WTC11 (cell line): ENCODE measurements at regions not wholly inside any gene's neighbourhood (a gene's known extent, or its start where the extent isn't known, plus 50 kb on each side); places are given as distances from the start of the nearest gene placed in this dataset.

Experiments
- ATAC-seq: fragments of 200-7000 bp; cut with Tn5 transposase; 2 replicates; pipeline ENCODE4 v1.10.0; 2021; ENCODE audit warnings: mild to moderate bottlenecking, moderate library complexity
- CTCF ChIA-PET: fragments of 300-600 bp; sonication (Branson Sonifier 250); formaldehyde crosslinking; loops from one replicate; lab custom pipeline; 2021; ENCODE audit warnings: antibody characterized with exemption; lab: Charles Lee
- POLR2A ChIA-PET: fragments of 350-600 bp; sonication (Branson Sonifier 250); formaldehyde crosslinking; loops from one replicate; lab custom pipeline; 2021; ENCODE audit warnings: antibody characterized with exemption; lab: Charles Lee
- DNase-seq: peaks from one replicate; pipeline ENCODE4 v3.0.0; 2021; ENCODE audit warnings: low spot score
- H3K27ac Mint-ChIP-seq: 2 replicates; pipeline ENCODE4 v1.8.0; 2021; ENCODE audit warnings: mixed read lengths
- H3K27me3 Mint-ChIP-seq: 2 replicates; pipeline ENCODE4 v1.8.0; 2021; ENCODE audit warnings: low read depth, mild to moderate bottlenecking, moderate library complexity, mixed read lengths
- H3K36me3 Mint-ChIP-seq: 2 replicates; pipeline ENCODE4 v1.8.0; 2021; ENCODE audit warnings: mixed read lengths
- H3K4me1 Mint-ChIP-seq: 2 replicates; pipeline ENCODE4 v1.8.0; 2022; ENCODE audit warnings: mixed read lengths
- H3K4me3 Mint-ChIP-seq: 2 replicates; pipeline ENCODE4 v1.8.0; 2021; ENCODE audit warnings: mild to moderate bottlenecking, moderate library complexity, mixed read lengths
- H3K9me3 Mint-ChIP-seq: 2 replicates; pipeline ENCODE4 v1.8.0; 2021; ENCODE audit warnings: mixed read lengths
- ATF1 ChIP-seq: sonication (generic); formaldehyde crosslinking; IDR thresholded peaks from 2 replicates; pipeline ENCODE4 v1.8.1; 2023; ENCODE audit warnings: mild to moderate bottlenecking, moderate library complexity, missing genetic modification reagents
- CDX4 ChIP-seq: fragments of 250-450 bp; sonication (Bioruptor Pico); IDR thresholded peaks from 2 replicates; pipeline ENCODE4 v1.9.0; 2021; ENCODE audit warnings: moderate library complexity, mild to moderate bottlenecking, inconsistent platforms, borderline replicate concordance
- E2F1 ChIP-seq: sonication (generic); formaldehyde crosslinking; IDR thresholded peaks from 2 replicates; pipeline ENCODE4 v1.8.0; 2022; ENCODE audit warnings: mild to moderate bottlenecking, missing genetic modification reagents
- ELF4 ChIP-seq: sonication (generic); formaldehyde crosslinking; IDR thresholded peaks from 2 replicates; pipeline ENCODE4 v1.8.1; 2022; ENCODE audit warnings: low read depth, mild to moderate bottlenecking, moderate library complexity, missing genetic modification reagents
- ETV6 ChIP-seq: sonication (generic); formaldehyde crosslinking; IDR thresholded peaks from 2 replicates; pipeline ENCODE4 v1.8.1; 2022; ENCODE audit warnings: mild to moderate bottlenecking, missing genetic modification reagents
- GTF2I ChIP-seq: fragments of 250-450 bp; sonication (Bioruptor Pico); conservative IDR thresholded peaks from 2 replicates; pipeline ENCODE4 v1.4.0; 2021; ENCODE audit warnings: mild to moderate bottlenecking
- MYBL2 ChIP-seq: sonication (generic); formaldehyde crosslinking; IDR thresholded peaks from 2 replicates; pipeline ENCODE4 v1.8.1; 2023; ENCODE audit warnings: mild to moderate bottlenecking, moderate library complexity, missing genetic modification reagents
- NFE2L1 ChIP-seq: sonication (generic); formaldehyde crosslinking; IDR thresholded peaks from 2 replicates; pipeline ENCODE4 v1.8.1; 2023; ENCODE audit warnings: missing genetic modification reagents
- OVOL2 ChIP-seq: fragments of 250-450 bp; sonication (Bioruptor Pico); IDR thresholded peaks from 2 replicates; pipeline ENCODE4 v1.9.0; 2021; ENCODE audit warnings: mild to moderate bottlenecking, borderline replicate concordance
- PRRX2 ChIP-seq: fragments of 250-450 bp; sonication (Bioruptor Pico); IDR thresholded peaks from 2 replicates; pipeline ENCODE4 v1.8.0; 2021; ENCODE audit warnings: mild to moderate bottlenecking
- SP1 ChIP-seq: sonication (generic); formaldehyde crosslinking; conservative IDR thresholded peaks from 2 replicates; pipeline ENCODE4 v1.8.1; 2022; ENCODE audit warnings: missing genetic modification reagents
- TEAD4 ChIP-seq: sonication (generic); formaldehyde crosslinking; IDR thresholded peaks from 2 replicates; pipeline ENCODE4 v1.8.0; 2022; ENCODE audit warnings: mild to moderate bottlenecking, missing genetic modification reagents
- ZNF425 ChIP-seq: fragments of 250-450 bp; sonication (Bioruptor Pico); conservative IDR thresholded peaks from 2 replicates; pipeline ENCODE4 v1.9.0; 2021; ENCODE audit warnings: mild to moderate bottlenecking
- TF ChIP-seq, protein P1 (sequence below): sonication (generic); formaldehyde crosslinking; IDR thresholded peaks from 2 replicates; pipeline ENCODE4 v1.8.1; 2023; ENCODE audit warnings: mild to moderate bottlenecking, missing genetic modification reagents, moderate library complexity
- TF ChIP-seq, protein P2 (sequence below): sonication (generic); formaldehyde crosslinking; IDR thresholded peaks from 2 replicates; pipeline ENCODE4 v1.8.0; 2022; ENCODE audit warnings: mild to moderate bottlenecking, missing genetic modification reagents
- TF ChIP-seq, protein P3 (sequence below): sonication (generic); formaldehyde crosslinking; conservative IDR thresholded peaks from 2 replicates; pipeline ENCODE4 v1.8.1; 2022; ENCODE audit warnings: mild to moderate bottlenecking, missing genetic modification reagents
- TF ChIP-seq, protein P4 (sequence below): sonication (generic); formaldehyde crosslinking; IDR thresholded peaks from 2 replicates; pipeline ENCODE4 v1.8.1; 2023; ENCODE audit warnings: mild to moderate bottlenecking, missing genetic modification reagents, borderline replicate concordance
- TF ChIP-seq, protein P5 (sequence below): sonication (generic); formaldehyde crosslinking; IDR thresholded peaks from 2 replicates; pipeline ENCODE4 v1.8.1; 2023; ENCODE audit warnings: mild to moderate bottlenecking, missing genetic modification reagents

DNA sequence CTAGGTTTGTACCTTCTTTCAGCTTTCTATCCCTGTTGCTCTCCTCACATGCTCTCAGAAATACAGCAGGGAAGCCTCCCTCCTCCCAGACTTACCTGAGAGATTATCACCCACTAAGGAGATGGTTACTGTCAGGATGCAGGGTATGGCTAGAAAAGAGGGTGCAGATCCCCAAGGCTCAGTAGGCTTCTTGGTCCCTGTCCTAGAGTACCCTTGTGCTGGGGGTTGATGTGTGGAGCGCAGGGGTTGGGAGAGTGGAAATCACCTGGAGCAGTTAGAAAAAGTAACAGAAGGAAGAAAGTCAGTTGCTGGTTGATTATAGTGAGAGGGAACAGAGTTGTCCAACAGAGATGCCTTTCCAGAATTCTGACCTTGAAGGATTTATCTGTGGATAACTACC, 80.2 kb downstream of the CNGA2 start:
- ChIA-PET CTCF (no interaction called here), POLR2A (no interaction called here)
- Mint-ChIP-seq H3K9me3 (no peaks in the 10 kb centered on the region), H3K4me3 (no peak overlapping the region), H3K27me3 (no peaks in the 10 kb centered on the region), H3K36me3 (no peaks in the 10 kb centered on the region), H3K27ac (no peak overlapping the region), H3K4me1 (no peaks in the 10 kb centered on the region)
- DNase-seq, result no peak
- ATAC-seq, result no peak
- TF ChIP-seq ZNF425 (CRISPR knock-in tag) (no peak), SP1 (CRISPR knock-in tag) (no peak), ATF1 (CRISPR knock-in tag) (no peak), CDX4 (CRISPR knock-in tag) (no peak), ELF4 (CRISPR knock-in tag) (no peak), E2F1 (CRISPR knock-in tag) (no peak), ETV6 (CRISPR knock-in tag) (no peak), MYBL2 (CRISPR knock-in tag) (no peak), NFE2L1 (CRISPR knock-in tag) (no peak)
- TF ChIP-seq, protein P1, sequence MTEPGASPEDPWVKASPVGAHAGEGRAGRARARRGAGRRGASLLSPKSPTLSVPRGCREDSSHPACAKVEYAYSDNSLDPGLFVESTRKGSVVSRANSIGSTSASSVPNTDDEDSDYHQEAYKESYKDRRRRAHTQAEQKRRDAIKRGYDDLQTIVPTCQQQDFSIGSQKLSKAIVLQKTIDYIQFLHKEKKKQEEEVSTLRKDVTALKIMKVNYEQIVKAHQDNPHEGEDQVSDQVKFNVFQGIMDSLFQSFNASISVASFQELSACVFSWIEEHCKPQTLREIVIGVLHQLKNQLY (CRISPR knock-in tag), result no peak
- TF ChIP-seq, protein P2, sequence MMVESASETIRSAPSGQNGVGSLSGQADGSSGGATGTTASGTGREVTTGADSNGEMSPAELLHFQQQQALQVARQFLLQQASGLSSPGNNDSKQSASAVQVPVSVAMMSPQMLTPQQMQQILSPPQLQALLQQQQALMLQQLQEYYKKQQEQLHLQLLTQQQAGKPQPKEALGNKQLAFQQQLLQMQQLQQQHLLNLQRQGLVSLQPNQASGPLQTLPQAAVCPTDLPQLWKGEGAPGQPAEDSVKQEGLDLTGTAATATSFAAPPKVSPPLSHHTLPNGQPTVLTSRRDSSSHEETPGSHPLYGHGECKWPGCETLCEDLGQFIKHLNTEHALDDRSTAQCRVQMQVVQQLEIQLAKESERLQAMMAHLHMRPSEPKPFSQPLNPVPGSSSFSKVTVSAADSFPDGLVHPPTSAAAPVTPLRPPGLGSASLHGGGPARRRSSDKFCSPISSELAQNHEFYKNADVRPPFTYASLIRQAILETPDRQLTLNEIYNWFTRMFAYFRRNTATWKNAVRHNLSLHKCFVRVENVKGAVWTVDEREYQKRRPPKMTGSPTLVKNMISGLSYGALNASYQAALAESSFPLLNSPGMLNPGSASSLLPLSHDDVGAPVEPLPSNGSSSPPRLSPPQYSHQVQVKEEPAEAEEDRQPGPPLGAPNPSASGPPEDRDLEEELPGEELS (CRISPR knock-in tag), result no peak
- TF ChIP-seq, protein P3, sequence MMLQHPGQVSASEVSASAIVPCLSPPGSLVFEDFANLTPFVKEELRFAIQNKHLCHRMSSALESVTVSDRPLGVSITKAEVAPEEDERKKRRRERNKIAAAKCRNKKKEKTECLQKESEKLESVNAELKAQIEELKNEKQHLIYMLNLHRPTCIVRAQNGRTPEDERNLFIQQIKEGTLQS (CRISPR knock-in tag), result no peak

DNA sequence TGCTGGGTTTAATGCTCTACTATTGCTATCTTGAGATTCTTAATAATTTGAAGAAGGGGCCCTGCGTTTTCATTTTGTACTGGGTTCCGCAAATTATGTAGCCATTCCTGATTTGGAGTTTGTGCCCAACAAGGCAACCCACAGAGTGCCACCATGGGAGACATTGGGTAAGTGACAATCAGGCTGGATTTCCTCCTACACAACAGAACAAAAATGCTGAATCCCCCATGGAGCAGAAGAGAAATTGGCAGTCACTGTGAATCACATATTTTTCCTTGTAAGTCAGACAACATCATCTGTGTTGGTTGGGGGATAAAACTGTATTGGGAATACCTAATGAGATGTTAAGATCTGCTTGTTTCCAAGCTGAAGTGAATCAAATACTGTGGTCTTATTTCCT, 80.9 kb downstream of the CNGA2 start:
- TF ChIP-seq PRRX2 (CRISPR knock-in tag) (no peak), OVOL2 (CRISPR knock-in tag) (no peak), NFE2L1 (CRISPR knock-in tag) (no peak), TEAD4 (CRISPR knock-in tag) (no peak), GTF2I (CRISPR knock-in tag) (no peak)
- TF ChIP-seq, protein P4, sequence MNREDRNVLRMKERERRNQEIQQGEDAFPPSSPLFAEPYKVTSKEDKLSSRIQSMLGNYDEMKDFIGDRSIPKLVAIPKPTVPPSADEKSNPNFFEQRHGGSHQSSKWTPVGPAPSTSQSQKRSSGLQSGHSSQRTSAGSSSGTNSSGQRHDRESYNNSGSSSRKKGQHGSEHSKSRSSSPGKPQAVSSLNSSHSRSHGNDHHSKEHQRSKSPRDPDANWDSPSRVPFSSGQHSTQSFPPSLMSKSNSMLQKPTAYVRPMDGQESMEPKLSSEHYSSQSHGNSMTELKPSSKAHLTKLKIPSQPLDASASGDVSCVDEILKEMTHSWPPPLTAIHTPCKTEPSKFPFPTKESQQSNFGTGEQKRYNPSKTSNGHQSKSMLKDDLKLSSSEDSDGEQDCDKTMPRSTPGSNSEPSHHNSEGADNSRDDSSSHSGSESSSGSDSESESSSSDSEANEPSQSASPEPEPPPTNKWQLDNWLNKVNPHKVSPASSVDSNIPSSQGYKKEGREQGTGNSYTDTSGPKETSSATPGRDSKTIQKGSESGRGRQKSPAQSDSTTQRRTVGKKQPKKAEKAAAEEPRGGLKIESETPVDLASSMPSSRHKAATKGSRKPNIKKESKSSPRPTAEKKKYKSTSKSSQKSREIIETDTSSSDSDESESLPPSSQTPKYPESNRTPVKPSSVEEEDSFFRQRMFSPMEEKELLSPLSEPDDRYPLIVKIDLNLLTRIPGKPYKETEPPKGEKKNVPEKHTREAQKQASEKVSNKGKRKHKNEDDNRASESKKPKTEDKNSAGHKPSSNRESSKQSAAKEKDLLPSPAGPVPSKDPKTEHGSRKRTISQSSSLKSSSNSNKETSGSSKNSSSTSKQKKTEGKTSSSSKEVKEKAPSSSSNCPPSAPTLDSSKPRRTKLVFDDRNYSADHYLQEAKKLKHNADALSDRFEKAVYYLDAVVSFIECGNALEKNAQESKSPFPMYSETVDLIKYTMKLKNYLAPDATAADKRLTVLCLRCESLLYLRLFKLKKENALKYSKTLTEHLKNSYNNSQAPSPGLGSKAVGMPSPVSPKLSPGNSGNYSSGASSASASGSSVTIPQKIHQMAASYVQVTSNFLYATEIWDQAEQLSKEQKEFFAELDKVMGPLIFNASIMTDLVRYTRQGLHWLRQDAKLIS (CRISPR knock-in tag), result no peak
- TF ChIP-seq, protein P5, sequence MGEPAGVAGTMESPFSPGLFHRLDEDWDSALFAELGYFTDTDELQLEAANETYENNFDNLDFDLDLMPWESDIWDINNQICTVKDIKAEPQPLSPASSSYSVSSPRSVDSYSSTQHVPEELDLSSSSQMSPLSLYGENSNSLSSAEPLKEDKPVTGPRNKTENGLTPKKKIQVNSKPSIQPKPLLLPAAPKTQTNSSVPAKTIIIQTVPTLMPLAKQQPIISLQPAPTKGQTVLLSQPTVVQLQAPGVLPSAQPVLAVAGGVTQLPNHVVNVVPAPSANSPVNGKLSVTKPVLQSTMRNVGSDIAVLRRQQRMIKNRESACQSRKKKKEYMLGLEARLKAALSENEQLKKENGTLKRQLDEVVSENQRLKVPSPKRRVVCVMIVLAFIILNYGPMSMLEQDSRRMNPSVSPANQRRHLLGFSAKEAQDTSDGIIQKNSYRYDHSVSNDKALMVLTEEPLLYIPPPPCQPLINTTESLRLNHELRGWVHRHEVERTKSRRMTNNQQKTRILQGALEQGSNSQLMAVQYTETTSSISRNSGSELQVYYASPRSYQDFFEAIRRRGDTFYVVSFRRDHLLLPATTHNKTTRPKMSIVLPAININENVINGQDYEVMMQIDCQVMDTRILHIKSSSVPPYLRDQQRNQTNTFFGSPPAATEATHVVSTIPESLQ (CRISPR knock-in tag), result no peak
- Mint-ChIP-seq H3K9me3 (no peaks in the 10 kb centered on the region), H3K27ac (no peak overlapping the region), H3K27me3 (no peaks in the 10 kb centered on the region), H3K4me1 (no peaks in the 10 kb centered on the region), H3K4me3 (no peak overlapping the region), H3K36me3 (no peaks in the 10 kb centered on the region)
- DNase-seq (no peak), ATAC-seq (no peak)
- ChIA-PET POLR2A (no interaction called here), CTCF (no interaction called here)
